ENCODE measurements at regions not wholly inside any gene's neighbourhood (a gene's known extent, or its start where the extent isn't known, plus 50 kb on each side); places are given as distances from the start of the nearest gene placed in this dataset.

DNA sequence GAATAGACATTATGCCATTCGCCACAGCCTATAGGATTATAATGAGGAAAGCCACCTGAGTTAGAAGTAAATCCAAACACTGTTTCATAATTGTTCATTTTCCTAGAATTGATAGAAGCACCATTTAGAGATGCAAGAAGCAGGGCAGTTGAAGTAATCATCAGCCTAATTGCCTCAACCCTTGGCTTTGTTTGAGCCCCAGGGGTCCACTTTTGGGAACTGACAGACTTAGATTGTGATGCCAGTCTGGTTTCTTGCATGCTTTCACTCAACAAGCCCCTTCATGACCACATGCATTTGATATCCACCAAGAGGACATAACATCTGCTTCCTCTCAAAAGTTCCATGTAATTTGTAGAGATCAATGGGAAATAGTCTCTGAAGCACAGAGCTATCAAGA, 97.2 kb upstream of the COL8A1 start:
- DNase-seq, result no peak

DNA sequence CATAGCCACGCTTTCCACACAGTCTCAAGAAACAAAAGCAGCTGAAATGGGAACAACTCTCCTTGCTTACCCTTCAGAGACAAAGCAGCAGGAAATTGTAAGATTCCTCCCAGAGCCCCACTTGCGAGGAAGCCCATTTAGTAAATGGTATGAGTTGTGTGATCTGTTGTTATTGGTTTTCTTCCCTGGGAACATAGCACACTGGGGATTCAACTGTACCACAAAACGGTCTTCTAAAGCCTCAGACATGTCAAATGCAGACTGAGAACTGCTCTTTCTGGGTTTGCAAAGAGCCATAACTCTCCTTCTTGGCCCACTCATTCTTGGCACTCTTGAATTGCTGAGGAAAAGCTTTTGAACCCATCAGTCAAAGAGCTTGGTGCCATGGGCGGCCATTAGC, 101.0 kb upstream of the COL8A1 start:
- no peak for DNase-seq

DNA sequence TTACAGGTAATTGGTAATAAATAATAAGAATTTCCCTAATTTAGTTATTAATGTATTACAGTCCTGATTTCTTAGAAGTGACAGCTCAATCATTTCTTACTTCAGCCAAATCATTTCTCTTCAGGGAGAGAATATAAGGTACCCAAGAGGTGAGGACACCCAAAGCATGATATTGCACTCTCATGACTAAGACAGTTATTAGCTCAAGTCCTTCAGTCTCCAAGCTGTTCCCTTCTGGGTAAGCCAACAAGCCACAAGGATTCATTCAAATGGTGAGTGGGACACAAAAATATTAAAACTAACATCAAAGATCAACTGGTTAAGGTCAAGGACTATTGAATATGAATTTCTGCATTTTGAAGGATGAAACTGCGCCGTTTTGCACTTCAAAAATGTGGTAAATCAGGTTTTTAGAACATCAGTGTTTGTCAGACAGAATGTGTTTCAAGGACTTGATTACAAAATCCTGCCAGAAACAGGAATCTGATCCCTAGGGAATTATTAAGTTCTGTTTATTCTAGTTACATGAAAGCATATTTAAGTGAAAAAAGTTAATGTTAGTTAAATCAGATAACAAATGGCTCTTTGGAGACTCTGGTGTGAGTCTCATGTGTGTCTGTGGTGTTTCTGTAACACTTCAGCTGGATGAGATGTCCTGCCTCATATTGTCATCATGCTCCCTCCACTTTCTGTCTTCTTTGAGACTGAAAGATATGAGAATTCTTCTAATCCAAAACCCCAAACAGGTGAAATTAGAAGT, 101.7 kb upstream of the COL8A1 start:
- DNase-seq, result no peak

DNA sequence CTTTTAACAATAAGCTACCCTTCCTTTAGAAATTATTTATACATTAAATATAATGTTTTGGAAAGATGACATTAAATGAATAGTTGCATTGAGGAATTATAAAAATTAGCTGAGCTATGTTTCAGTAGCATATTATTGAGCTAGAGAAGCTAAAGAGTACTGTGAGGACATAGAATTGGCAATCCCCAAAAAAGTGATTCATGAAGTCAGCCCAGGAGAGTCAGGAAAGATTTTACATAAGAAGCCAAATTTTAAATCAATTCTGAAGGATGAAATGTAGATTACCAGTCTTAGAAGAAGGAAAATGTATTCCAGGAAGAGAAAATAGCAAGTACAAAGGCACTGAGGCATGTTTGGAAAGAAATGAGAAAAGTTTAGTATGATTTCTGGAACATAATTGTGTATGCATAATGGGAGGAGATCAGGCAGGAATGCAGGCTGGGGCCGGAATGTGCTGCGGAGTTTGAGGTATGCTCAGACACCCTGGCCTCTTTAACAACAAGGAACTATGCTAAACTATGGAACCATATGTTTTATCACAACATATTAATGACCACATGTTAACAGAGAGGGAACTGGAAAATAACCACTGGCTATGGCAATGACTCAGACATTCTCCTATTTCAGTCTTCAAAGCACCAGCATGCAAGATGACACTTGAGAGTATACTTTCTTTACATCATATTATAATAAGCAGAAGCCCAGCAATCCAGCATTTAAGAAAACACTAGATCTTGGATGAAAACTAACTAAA, 103.3 kb upstream of the COL8A1 start:
- DNase-seq, result no peak

DNA sequence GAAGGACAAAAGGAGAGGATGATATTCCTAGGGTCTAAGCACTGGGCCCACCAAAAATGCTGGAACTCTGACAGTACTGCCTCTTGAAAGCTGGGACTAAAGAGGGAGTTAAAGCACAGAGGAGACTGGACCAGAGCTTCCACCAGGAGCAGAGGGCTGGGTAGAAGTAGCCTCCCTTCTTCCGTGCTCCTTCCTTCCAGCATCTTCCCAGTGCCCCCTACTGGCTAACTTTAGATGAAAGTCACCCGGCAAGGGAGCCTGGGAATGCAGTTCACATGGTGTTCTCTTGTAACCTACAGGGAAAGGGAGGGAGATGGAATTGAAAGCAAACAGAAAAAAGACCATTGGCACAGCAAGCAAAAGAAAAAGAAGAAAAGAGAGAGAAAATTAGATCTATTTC, 106.1 kb upstream of the COL8A1 start:
- DNase-seq, result peak in 4 of 14 donors; percentile 1 to 10 (median 4)

DNA sequence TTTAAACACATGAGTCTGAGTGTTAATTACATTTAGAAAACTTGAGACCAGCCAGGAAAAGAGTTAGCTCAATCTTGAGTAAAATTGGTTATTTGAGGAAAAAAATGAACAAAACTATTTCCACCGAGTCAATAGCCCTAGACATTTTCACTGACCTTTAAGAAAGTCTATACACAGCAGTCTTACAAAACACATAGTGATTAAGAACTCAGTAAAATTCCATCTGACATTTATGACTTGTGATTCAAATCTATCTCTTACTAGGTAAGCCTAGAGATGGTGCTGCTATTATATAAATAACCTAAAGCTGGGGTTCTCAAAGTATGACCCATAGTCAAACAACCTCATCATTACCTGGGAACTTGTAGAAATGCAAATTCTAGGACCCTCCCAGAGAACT, 109.1 kb upstream of the COL8A1 start:
- no peak for DNase-seq

DNA sequence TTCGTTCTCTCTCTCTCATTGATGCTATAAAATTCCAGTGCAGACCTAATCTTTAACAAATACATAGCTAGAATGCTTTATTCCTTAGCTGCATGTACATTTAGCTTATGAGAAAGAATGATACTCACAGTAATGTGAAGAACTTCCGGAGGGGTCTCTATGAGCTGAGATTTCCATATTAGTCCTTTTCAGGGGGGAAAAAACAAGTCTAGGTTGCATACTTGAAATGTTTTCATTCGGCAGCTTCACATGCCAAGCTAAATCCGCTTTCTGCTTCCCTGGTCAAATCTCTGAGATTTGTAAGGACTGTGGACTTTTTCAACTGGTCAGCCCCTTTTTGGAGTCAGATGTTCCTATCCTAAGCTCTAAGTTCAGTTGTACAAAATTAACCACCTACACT, 111.5 kb upstream of the COL8A1 start:
- DNase-seq, result no peak

DNA sequence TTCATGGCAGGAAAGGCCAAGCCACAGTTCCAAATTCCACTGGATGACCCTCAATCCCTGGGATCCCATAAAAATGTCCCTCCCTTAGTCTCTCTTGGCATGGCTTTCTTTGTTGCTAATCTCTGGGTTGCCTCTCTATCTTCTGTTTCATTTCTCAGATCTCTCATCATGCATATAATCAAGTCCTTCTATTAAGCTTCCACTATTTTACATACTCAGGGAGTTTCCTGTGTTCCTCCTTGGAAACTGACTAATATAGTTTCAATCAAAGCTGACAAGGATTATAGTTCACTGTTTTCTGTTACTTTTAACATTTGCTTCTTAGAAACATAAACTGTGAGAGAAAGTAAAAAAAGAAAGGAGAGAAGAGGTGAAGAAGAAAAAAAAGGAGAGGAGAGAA, 113.8 kb upstream of the COL8A1 start:
- no peak for DNase-seq

DNA sequence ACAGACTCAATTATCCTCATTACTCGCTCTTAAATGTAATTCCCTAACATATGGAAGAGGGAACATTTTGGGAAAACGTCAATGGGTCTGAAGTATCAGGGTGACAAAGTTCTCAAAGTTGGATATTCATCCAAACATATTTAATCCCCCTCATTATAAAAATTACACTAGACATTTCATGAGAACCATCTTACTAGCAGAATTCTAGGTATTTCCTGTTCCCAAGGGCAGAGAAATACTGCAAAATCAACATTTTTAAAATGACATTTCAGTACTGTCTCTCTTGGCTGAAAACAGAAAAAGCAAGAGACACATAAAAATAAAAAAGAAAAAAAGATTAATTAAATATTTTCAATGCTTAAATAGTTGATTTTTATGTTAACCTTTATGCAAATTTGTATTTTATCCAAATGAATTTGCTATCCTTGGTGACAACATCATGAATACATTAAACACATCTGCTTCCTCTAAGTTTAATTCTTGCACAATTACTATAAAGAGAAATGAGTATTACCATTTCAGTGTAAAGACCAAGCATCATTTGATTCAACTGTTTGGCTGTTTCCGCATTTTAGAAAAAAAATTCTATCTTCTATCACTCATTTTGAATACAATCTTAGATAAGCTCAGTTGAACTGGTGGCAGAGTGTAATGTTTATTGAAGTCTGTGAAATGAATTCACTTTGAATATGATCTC, 114.8 kb upstream of the COL8A1 start:
- no peak for DNase-seq

DNA sequence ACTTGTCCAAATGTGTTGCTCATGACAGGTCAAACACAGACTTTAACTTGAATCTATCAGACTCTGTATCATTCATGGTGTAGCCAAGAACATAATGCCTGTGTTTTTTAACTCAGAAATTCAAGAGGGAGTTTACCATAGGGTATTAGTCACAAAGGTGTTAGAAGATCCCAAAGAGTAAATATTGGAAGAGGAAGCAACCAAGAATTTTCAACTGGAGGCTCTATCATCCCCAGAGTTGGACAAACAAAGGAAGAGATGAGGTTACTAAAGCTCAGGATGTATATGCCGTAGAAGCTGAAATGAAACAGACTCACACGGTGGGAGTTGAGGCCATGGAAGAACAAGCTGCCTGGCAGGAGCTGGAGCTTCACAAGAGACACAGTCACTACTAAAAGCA, 116.2 kb upstream of the COL8A1 start:
- no peak for DNase-seq

DNA sequence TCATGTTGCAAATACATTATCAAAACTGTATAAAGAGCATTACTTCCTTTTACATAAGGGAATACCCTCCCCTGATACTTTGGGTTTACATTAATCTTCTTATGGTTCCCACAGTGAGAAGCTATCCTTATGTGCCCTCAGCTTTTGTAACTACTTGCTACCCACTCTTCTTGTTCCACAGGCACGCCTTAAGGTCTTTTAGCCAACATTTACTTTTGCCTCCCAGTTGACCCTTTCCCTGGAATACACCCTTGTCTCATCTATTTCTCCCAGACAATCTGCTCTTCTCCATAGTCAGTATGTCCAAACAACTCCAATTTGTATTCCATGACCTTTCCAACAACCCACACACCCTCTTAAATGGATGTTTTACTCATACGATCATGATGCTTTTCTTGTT, 116.8 kb upstream of the COL8A1 start:
- no peak for DNase-seq

DNA sequence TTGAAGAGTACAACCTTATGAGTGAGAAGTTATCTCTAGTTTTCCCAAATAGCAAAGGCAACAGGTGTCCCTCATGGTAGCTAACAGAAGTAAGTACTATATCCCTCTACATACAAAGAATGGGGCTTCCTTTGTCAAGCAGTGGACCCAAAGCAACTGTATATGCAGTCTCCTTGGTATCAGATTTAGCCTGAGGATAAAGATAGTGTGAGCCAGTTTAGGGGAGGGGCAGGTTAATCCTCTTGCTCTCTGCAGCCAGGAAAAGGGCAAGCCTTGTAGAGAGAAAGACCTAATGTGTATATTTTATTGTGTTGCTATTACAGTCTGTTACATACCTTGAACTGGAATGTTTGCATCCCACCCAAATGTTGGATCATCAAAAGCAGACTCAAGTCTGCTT, 117.9 kb upstream of the COL8A1 start:
- DNase-seq, result no peak

DNA sequence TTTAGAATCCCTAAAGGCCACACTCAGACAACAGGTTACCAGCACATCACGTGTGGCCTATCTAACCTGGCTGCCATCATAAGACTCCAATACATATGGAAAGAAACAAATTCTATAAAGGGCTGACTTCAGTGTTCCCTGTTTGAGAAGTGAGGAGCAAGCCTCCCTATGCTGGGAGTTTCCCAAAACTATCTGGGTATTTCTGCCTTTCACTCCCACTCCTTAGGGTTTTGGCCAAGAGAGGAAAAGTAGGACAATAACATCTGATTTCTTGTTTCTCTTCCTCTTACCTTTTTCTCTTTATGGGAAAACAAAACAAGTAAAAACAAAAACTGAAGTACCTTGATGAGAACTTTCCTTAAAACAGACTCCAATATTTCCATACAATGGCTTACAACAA, 121.5 kb upstream of the COL8A1 start:
- no peak for DNase-seq

DNA sequence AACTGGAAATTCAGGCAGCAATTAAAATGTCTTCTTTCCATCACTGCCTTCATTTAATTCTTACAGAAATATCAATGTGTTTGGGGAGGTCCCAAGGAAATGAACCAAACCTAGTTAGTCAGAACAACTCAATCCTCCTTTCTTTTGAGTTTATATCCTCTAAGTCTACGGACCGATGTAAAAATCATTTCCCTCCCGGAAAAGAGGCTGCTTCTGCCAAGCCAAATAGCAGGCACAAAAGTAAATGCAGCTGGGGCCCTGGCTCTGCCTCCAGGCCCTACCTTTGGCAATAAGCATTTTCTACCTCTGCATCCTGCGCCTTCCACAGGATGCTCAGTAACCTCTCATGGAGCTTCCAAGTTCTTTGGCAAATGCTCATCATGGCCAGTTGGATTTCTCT, 122.5 kb upstream of the COL8A1 start:
- DNase-seq, result no peak

DNA sequence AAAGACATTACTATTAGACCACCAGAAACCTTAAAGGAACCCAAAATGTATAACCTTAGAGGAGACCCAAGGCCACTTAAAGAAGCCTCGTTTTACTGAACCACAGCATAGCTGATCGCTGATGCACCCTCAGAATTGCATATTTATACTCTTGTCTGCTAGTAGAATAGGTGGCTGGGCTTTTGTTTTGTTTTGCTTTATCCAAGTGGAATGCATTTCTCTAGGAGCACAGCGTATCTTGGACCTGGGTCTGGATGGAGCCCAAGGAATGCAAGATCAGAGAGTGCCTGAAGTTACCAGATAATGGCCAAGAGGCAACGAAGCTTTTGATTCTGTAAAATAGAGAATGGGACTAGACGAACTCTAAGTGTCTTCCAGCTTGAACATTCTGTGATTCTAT, 129.2 kb upstream of the COL8A1 start:
- DNase-seq, result no peak

DNA sequence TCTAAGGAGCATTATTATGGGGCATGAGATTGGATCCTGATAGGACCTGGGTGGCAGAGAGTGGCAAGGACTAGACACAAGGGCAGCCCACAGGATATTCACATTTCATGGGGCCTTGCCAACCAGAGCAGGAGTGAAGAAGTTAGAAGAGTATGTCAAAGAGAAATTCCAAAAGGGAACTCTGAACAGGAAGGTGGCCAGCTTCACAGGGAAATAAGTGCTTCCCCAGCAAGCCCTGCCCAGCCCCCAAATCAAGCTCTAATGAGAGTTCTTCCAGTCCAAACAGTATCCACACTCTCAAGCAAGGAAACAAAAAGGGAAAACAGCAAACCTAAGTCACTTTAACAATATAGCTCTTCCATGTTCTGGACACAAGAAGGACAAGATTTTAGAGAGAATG, 130.2 kb upstream of the COL8A1 start:
- DNase-seq, result no peak

DNA sequence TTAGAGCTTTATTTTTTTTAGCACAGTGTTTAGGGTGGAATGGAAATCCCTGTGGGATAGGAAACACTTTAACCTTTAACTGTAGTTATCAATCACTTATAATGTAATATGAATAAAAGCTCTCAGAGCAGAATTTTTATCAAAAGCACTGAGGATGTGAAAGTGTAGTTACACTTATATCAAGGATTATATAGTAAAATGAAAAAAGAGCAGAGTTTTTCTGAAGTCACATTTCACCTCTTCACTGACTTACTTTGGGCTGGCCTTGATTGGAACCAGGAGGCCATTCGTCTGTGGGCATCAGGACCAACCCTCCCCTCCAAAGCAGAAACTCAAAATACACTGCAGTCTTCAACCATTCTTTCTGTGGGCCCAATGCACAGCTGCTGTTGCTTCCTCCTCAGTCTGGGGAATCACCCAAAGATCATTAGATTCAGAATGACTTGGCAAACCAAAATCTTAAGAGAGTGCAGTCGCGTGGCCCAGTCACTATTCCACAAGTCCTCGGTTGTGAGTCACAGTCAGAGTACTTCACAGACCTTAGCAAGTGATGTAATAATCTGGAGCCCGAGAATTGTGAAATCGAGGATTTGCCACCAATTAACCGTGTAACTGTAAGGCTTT, 132.6 kb upstream of the COL8A1 start:
- DNase-seq, result no peak

DNA sequence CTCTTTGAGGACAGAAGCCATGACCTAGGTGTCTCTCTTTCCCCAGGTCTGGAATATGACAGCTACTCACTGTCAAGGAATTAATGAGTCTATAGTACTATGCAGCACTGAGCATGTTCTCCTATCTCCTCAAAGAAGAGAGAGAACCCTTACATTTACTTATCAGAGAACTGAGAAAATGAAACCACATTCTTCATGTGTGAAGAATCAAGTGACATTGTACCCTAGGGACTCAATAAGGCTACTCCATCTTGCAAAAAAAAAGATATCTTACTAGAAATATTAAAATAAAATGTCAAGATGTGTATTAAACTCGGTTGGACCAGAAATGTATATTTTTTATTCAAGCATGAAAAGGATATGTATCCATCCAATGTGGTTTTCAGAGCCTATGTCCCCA, 133.2 kb upstream of the COL8A1 start:
- DNase-seq, result no peak

DNA sequence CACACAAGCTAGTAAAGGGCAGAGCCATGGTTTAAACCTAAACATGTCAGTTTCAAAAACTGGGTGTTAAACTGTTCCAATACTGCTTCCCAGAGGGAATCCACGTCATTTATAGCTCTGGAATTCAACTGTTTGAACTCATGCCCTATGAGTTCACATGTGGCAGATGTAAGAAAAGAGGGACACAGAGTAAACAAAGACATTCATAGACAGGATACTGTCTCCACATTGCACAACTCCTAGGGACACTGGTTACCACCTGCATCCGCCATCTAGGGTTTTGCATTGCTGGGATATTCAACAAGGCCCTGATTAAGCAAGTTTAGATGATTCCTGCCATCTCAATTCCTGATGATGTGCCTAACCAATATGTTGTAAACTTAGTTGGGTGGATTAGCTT, 134.1 kb upstream of the COL8A1 start:
- DNase-seq, result no peak

DNA sequence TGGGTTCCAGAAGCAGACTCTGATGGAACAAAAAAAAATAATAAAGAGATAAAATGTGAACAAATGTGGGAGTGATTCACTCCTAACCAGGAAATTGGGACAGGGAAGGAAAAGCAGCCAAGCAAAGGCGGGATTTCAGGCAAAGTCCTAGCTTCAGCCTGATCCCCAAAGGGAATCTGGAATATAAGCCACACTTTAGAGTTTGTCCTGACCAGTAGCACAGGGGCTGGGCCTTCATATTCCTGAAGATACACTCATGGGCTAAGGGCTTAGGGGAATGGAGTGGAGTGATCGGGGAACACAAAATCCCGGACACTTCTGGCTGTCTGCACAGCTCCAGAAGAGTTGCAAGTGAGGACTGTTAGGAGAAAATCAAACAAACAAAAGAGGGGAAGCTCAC, 135.0 kb upstream of the COL8A1 start:
- no peak for DNase-seq

DNA sequence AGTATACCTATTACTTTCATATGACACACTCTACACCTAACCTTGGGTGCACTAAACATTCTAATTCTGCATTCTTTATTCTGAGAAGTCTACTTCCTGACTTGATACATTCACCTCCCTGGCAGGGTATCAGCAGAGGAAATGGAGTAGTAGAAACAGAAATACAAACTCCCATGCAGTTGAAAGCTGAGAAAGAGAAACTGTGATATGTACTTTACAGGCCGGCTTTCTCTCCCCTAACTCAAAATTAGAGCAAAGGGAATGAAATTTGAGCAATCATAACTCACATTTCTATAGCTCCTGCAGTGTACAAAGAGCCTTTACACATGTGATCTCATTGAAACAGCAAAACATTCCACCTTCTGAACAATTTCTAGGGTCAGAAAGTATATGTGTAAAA, 135.5 kb upstream of the COL8A1 start:
- no peak for DNase-seq

DNA sequence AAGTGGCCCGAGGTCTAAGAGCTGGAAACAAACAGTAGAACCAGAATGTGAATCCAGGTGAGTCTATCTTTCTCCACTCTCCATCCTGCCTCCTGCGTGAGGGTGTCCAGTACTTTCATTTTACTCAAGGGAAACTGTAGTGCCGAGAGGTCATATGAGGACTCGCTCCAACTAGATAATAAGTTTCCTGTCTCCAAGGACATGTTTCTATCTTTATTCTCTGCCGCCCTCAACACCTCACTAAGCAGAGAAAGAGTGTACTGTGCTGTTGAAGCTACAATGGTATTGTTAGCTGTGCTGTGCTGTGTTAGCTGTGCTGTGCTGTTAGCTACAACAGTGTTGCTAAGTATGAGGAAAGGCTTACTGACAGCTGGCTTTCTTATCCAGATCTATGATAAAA, 137.9 kb upstream of the COL8A1 start:
- no peak for DNase-seq

All from C1 segment of cervical spinal cord (tissue), 14 donors.